ENCODE measurements at regions not wholly inside any gene's neighbourhood (a gene's known extent, or its start where the extent isn't known, plus 50 kb on each side); places are given as distances from the start of the nearest gene placed in this dataset.

GRCh38 chr2:71926089-71926447, 221.6 kb downstream of the CYP26B1 start:
- no peak for TF ChIP-seq CTCF (IDR thresholded peaks at IDR 0.05)
- no peak for TF ChIP-seq POLR2A (IDR thresholded peaks at IDR 0.05)
- Histone ChIP-seq H3K4me1 (no peaks in the 10 kb centered on the region), H3K27me3 (no peaks in the 10 kb centered on the region), H3K9me3 (no peaks in the 10 kb centered on the region), H3K27ac (no peak overlapping the region), H3K36me3 (no peaks in the 10 kb centered on the region), H3K4me3 (no peak overlapping the region)
- no peak for ATAC-seq
- DNase-seq: peak in 1 of 5 donors; percentile 1
- intact Hi-C loops (cut with DNase I): loop anchor here in 9 of 10 donors (5.0 to 10.0 kb wide), 6 partner anchors 69 to 821 kb away; no protein-coding TSS in a partner anchor
- 95 to 98% (median 97%) methylated on average over 7 to 9 of the region's 9 CpGs for WGBS, 4 donors

- DNase-seq (peak in 1 of 5 donors; percentile 3), ATAC-seq (no peak)
- intact Hi-C loops (cut with DNase I): loop anchor here (1.0 to 10.0 kb wide), 8 partner anchors 69 to 822 kb away; no protein-coding TSS in a partner anchor
- TF ChIP-seq POLR2A (IDR thresholded peaks at IDR 0.05): no peak
- TF ChIP-seq CTCF (IDR thresholded peaks at IDR 0.05): no peak
- no peaks in the 10 kb centered on the region for H3K27me3 ChIP-seq
- peaks cover 0 to under 1% (median 0%) of the 10 kb centered on the region in 12 donors for H3K9me3 ChIP-seq
- H3K4me3 ChIP-seq: no peak overlapping the region
- WGBS, 4 donors: 83 to 87% (median 85%) methylated on average over 13 to 14 of the region's 14 CpGs
- no peaks in the 10 kb centered on the region for H3K36me3 ChIP-seq
- no peak overlapping the region for H3K27ac ChIP-seq
- no peaks in the 10 kb centered on the region for H3K4me1 ChIP-seq
Measured at GRCh38 chr2:71925268-71926088, 222.2 kb downstream of the CYP26B1 start.

GRCh38 chr2:71923887-71924533, 223.7 kb downstream of the CYP26B1 start:
- Histone ChIP-seq H3K27me3 (no peaks in the 10 kb centered on the region), H3K4me1 (no peaks in the 10 kb centered on the region), H3K36me3 (no peaks in the 10 kb centered on the region), H3K27ac (no peak overlapping the region), H3K4me3 (no peak overlapping the region), H3K9me3 (peaks cover 0 to 14% (median 0%) of the 10 kb centered on the region in 12 donors)
- WGBS, 4 donors: 30 to 36% (median 32%) methylated on average over 7 of the region's 7 CpGs
- TF ChIP-seq POLR2A (IDR thresholded peaks at IDR 0.05) (no peak), CTCF (IDR thresholded peaks at IDR 0.05) (peak; percentile 77 to 87 (median 84))
- intact Hi-C loops (cut with DNase I): loop anchor here (1.0 to 10.0 kb wide), 14 partner anchors 71 to 821 kb away; no protein-coding TSS in a partner anchor
- DNase-seq (peak in 3 of 5 donors; percentile 53 to 68 (median 59)), ATAC-seq (peak; percentile 37 to 83 (median 74))

- intact Hi-C loops (cut with DNase I): loop anchor here (2.0 to 10.0 kb wide), 11 partner anchors 72 to 822 kb away; no protein-coding TSS in a partner anchor
- Histone ChIP-seq H3K9me3 (peaks cover 0 to 23% (median 0%) of the 10 kb centered on the region in 12 donors), H3K4me3 (no peak overlapping the region), H3K36me3 (no peaks in the 10 kb centered on the region), H3K27me3 (no peaks in the 10 kb centered on the region), H3K4me1 (no peaks in the 10 kb centered on the region), H3K27ac (no peak overlapping the region)
- ATAC-seq (peak in 2 of 4 donors; percentile 43 to 61), DNase-seq (peak in 1 of 5 donors; percentile 2)
- no peak for TF ChIP-seq CTCF (IDR thresholded peaks at IDR 0.05)
- TF ChIP-seq POLR2A (IDR thresholded peaks at IDR 0.05): no peak
Measured at GRCh38 chr2:71923143-71923525, 224.5 kb downstream of the CYP26B1 start.

Measured in heart left ventricle (tissue), 16 donors.